GM23338 (cell line): ENCODE measurements at regions not wholly inside any gene's neighbourhood (a gene's known extent, or its start where the extent isn't known, plus 50 kb on each side); places are given as distances from the start of the nearest gene placed in this dataset.

ENCODE experiments used
- ATAC-seq: fragments of 200-7000 bp; cut with Tn5 transposase; 3 replicates; pipeline ENCODE4 v1.9.1; 2020
- DNase-seq: peaks from one replicate; pipeline ENCODE4 v3.0.0-alpha.2; 2015; ENCODE audit warnings: low spot score
- H2AFZ ChIP-seq: fragments of 200-600 bp; sonication (generic); 2 replicates; pipeline ENCODE4 v1.8.0; 2016; ENCODE audit warnings: antibody characterized with exemption, mild to moderate bottlenecking, moderate library complexity
- H3F3A ChIP-seq: fragments of 200-600 bp; sonication (generic); replicated peaks from 2 replicates; pipeline ENCODE4 v1.8.0; 2017; ENCODE audit warnings: antibody characterized with exemption, mixed run types, low read depth
- H3K27ac ChIP-seq: fragments of 200-600 bp; sonication (generic); 2 replicates; pipeline ENCODE4 v1.6.1; 2016; ENCODE audit warnings: low read depth
- H3K27me3 ChIP-seq: fragments of 200-600 bp; sonication (generic); 2 replicates; pipeline ENCODE4 v1.8.0; 2016; ENCODE audit warnings: mild to moderate bottlenecking, mixed run types, moderate library complexity; ENCODE audit not compliant: insufficient read depth
- H3K36me3 ChIP-seq: fragments of 200-600 bp; sonication (generic); 2 replicates; pipeline ENCODE4 v1.8.0; 2016; ENCODE audit warnings: mild to moderate bottlenecking; ENCODE audit not compliant: insufficient read depth
- H3K4me1 ChIP-seq: fragments of 200-600 bp; sonication (generic); 2 replicates; pipeline ENCODE4 v1.8.0; 2016; ENCODE audit warnings: mild to moderate bottlenecking, moderate library complexity; ENCODE audit not compliant: insufficient read depth
- H3K4me2 ChIP-seq: fragments of 200-600 bp; sonication (generic); 2 replicates; pipeline ENCODE4 v1.7.1; 2017; ENCODE audit warnings: mixed run types
- H3K4me3 ChIP-seq: fragments of 200-600 bp; sonication (generic); 2 replicates; pipeline ENCODE4 v1.6.1; 2016; ENCODE audit warnings: mixed run types
- H3K79me2 ChIP-seq: fragments of 200-600 bp; sonication (generic); replicated peaks from 2 replicates; pipeline ENCODE4 v1.8.0; 2017; ENCODE audit warnings: mild to moderate bottlenecking; ENCODE audit not compliant: insufficient read depth
- H3K9me2 ChIP-seq: fragments of 200-600 bp; sonication (generic); 2 replicates; pipeline ENCODE4 v1.8.0; 2017; ENCODE audit not compliant: insufficient read depth
- H4K20me1 ChIP-seq: fragments of 200-600 bp; sonication (generic); replicated peaks from 2 replicates; pipeline ENCODE4 v1.8.0; 2017; ENCODE audit warnings: mild to moderate bottlenecking; ENCODE audit not compliant: insufficient read depth
- H3K27ac Mint-ChIP-seq: 2 replicates; pipeline ENCODE4 v1.8.0; 2020; ENCODE audit warnings: inconsistent platforms, mild to moderate bottlenecking, moderate library complexity, mixed read lengths
- H3K27me3 Mint-ChIP-seq: 3 replicates; pipeline ENCODE4 v1.8.0; 2022; ENCODE audit warnings: low read depth, mild to moderate bottlenecking, moderate library complexity, mixed read lengths, inconsistent platforms; ENCODE audit not compliant: insufficient read depth, poor library complexity
- H3K36me3 Mint-ChIP-seq: 3 replicates; pipeline ENCODE4 v1.8.0; 2021; ENCODE audit warnings: low read depth, mild to moderate bottlenecking, inconsistent platforms, moderate library complexity, mixed read lengths
- H3K4me1 Mint-ChIP-seq: 3 replicates; pipeline ENCODE4 v1.8.0; 2020; ENCODE audit warnings: mild to moderate bottlenecking, inconsistent platforms, mixed read lengths
- H3K4me3 Mint-ChIP-seq: 3 replicates; pipeline ENCODE4 v1.8.0; 2021; ENCODE audit warnings: moderate library complexity, mild to moderate bottlenecking, inconsistent platforms, mixed read lengths
- H3K9me3 Mint-ChIP-seq: 3 replicates; pipeline ENCODE4 v1.8.0; 2020; ENCODE audit warnings: moderate library complexity, mild to moderate bottlenecking, inconsistent platforms, mixed read lengths
- CREB1 ChIP-seq: fragments of 250-450 bp; sonication (Bioruptor Pico); IDR thresholded peaks from 2 replicates; pipeline ENCODE4 v1.5.0; 2020; ENCODE audit warnings: low read depth, mild to moderate bottlenecking, moderate library complexity
- CTCF ChIP-seq, 2 experiments: fragments of 200-600 bp in 1 of 2; sonication (generic) in 1 of 2; conservative IDR thresholded peaks; 2 replicates each; pipeline versions ENCODE4 v1.5.1 to v1.6.1; 2016 to 2017; ENCODE audit warnings: antibody characterized with exemption in 2 of 2, low read depth in 2 of 2, mild to moderate bottlenecking in 2 of 2, moderate library complexity in 1 of 2
- ETS1 ChIP-seq: IDR thresholded peaks from 2 replicates; pipeline ENCODE4 v1.6.1; 2016; ENCODE audit warnings: antibody characterized with exemption
- EZH2 ChIP-seq: fragments of 200-600 bp; sonication (generic); IDR thresholded peaks from one replicate; pipeline ENCODE4 v1.8.0; 2017; ENCODE audit warnings: antibody characterized with exemption, mild to moderate bottlenecking, low read depth; ENCODE audit not compliant: unreplicated experiment
- EZH2phosphoT487 ChIP-seq: fragments of 200-600 bp; sonication (generic); IDR thresholded peaks from one replicate; pipeline ENCODE4 v1.8.1; 2018; ENCODE audit warnings: antibody characterized with exemption; ENCODE audit not compliant: unreplicated experiment
- JUNB ChIP-seq: IDR thresholded peaks from one replicate; pipeline ENCODE4 v1.6.1; 2016; ENCODE audit warnings: antibody characterized with exemption; ENCODE audit not compliant: unreplicated experiment
- NANOG ChIP-seq: IDR thresholded peaks from 2 replicates; pipeline ENCODE4 v1.6.1; 2016; ENCODE audit warnings: antibody characterized with exemption, borderline replicate concordance
- POLR2AphosphoS5 ChIP-seq: IDR thresholded peaks from 2 replicates; pipeline ENCODE4 v1.6.1; 2016; ENCODE audit warnings: antibody characterized with exemption, low read depth
- REST ChIP-seq: IDR thresholded peaks from one replicate; pipeline ENCODE4 v1.6.1; 2018; ENCODE audit warnings: antibody characterized with exemption; ENCODE audit not compliant: unreplicated experiment
- STAT1 ChIP-seq: IDR thresholded peaks from one replicate; pipeline ENCODE4 v1.6.1; 2016; ENCODE audit warnings: antibody characterized with exemption; ENCODE audit not compliant: unreplicated experiment
- ZNF114 ChIP-seq: fragments of 250-450 bp; sonication (Bioruptor Pico); IDR thresholded peaks from 2 replicates; pipeline ENCODE4 v1.5.0; 2020; ENCODE audit warnings: mild to moderate bottlenecking, moderate library complexity
- ZNF331 ChIP-seq: fragments of 250-450 bp; sonication (Bioruptor Pico); IDR thresholded peaks from 2 replicates; pipeline ENCODE4 v1.5.0; 2020; ENCODE audit warnings: low read depth, mild to moderate bottlenecking, moderate library complexity
- ZNF462 ChIP-seq: fragments of 250-450 bp; sonication (Bioruptor Pico); IDR thresholded peaks from 2 replicates; pipeline ENCODE4 v1.5.0; 2020; ENCODE audit warnings: mild to moderate bottlenecking, moderate library complexity

- H3K79me2 ChIP-seq: 0 out of 2 replicates have a peak, but pooled peaks cover 6% of the 10 kb centered on the region
- Mint-ChIP-seq H3K27me3 (peaks cover 5% of the 10 kb centered on the region), H3K4me1 (peaks cover 44% of the 10 kb centered on the region), H3K27ac (no peak overlapping the region), H3K4me3 (no peak overlapping the region), H3K9me3 (no peaks in the 10 kb centered on the region), H3K36me3 (no peaks in the 10 kb centered on the region)
- no peaks in the 10 kb centered on the region for H3K27me3 ChIP-seq
- H3F3A ChIP-seq: no peaks in the 10 kb centered on the region
- H3K27ac ChIP-seq: no peak overlapping the region
- no peaks in the 10 kb centered on the region for H3K9me2 ChIP-seq
- no peak overlapping the region for H3K4me2 ChIP-seq
- H3K4me1 ChIP-seq: peaks cover 31% of the 10 kb centered on the region
- no peaks in the 10 kb centered on the region for H4K20me1 ChIP-seq
- DNase-seq: no peak
- no peak; the same call in 2 of the 3 replicates for ATAC-seq
- H3K36me3 ChIP-seq: no peaks in the 10 kb centered on the region
- no peak overlapping the region for H3K4me3 ChIP-seq
- H2AFZ ChIP-seq: no peak overlapping the region
- TF ChIP-seq CREB1: no peak
- TF ChIP-seq ZNF331 (CRISPR knock-in tag): no peak
- no peak for TF ChIP-seq JUNB
- no peak for TF ChIP-seq REST
- TF ChIP-seq EZH2phosphoT487: no peak
- no peak for TF ChIP-seq ZNF462
- no peak for TF ChIP-seq NANOG
- no peak for TF ChIP-seq EZH2
- TF ChIP-seq ETS1: no peak
- no peak for TF ChIP-seq STAT1
- TF ChIP-seq ZNF114 (CRISPR knock-in tag): no peak
- TF ChIP-seq POLR2AphosphoS5: no peak
- no peak for TF ChIP-seq CTCF (conservative IDR thresholded peaks at IDR 0.05; ENCODE audit: low read depth in 2 of 2)
Observed at GRCh38 chr1:232503497-232503896, 126.4 kb downstream of the SIPA1L2 start.
